CD14-positive monocyte (primary cell): ENCODE measurements at regions not wholly inside any gene's neighbourhood (a gene's known extent, or its start where the extent isn't known, plus 50 kb on each side); places are given as distances from the start of the nearest gene placed in this dataset.

Experiments used
- DNase-seq, 3 donors: peaks; one replicate each; pipeline ENCODE4 v3.0.0-alpha.2; 2011 to 2022
- H2AFZ ChIP-seq: 2 replicates; pipeline ENCODE4 v1.6.0; 2012; ENCODE audit warnings: mild to moderate bottlenecking, low read depth, low read length, inconsistent platforms; ENCODE audit not compliant: insufficient read depth, poor library complexity, severe bottlenecking
- H3K27ac ChIP-seq, 2 donors: 1 replicate in 1 of 2; 2 replicates in 1 of 2; pipeline ENCODE4 v1.5.1; 2012 to 2013; ENCODE audit warnings: low read length in 2 of 2, control low read depth in 1 of 2, inconsistent platforms in 1 of 2, low read depth in 1 of 2, mild to moderate bottlenecking in 1 of 2
- H3K27me3 ChIP-seq, 2 donors: one replicate each; pipeline versions ENCODE4 v1.6.0 to v1.6.1; 2011 to 2013; ENCODE audit warnings: low read length in 2 of 2; ENCODE audit not compliant: control insufficient read depth in 2 of 2, insufficient read depth in 2 of 2
- H3K36me3 ChIP-seq, 2 donors: replicated peaks in 1 of 2; 1 replicate in 1 of 2; 2 replicates in 1 of 2; pipeline versions ENCODE4 v1.5.1 to v1.6.1; 2012 to 2013; ENCODE audit warnings: low read length in 2 of 2, control low read depth in 1 of 2, inconsistent platforms in 1 of 2, mild to moderate bottlenecking in 1 of 2; ENCODE audit not compliant: insufficient read depth in 2 of 2, control insufficient read depth in 1 of 2
- H3K4me1 ChIP-seq, 2 donors: 1 replicate in 1 of 2; 2 replicates in 1 of 2; pipeline versions ENCODE4 v1.5.1 to v1.6.1; 2012 to 2013; ENCODE audit warnings: low read length in 2 of 2, control low read depth in 1 of 2, inconsistent platforms in 1 of 2, mild to moderate bottlenecking in 1 of 2, moderate library complexity in 1 of 2; ENCODE audit not compliant: insufficient read depth in 2 of 2, control insufficient read depth in 1 of 2
- H3K4me2 ChIP-seq: replicated peaks from 2 replicates; pipeline ENCODE3; 2012; ENCODE audit warnings: low read length, moderate library complexity, mild to moderate bottlenecking; ENCODE audit not compliant: poor library complexity, severe bottlenecking; ENCODE audit errors: extremely low read depth
- H3K4me3 ChIP-seq, 3 experiments: fragments of 200-600 bp in 1 of 3; sonication (generic) in 1 of 3; replicated peaks in 1 of 3; 1 replicate in 2 of 3; 2 replicates in 1 of 3; pipeline ENCODE4 v1.5.1; 2011 to 2013; ENCODE audit warnings: low read length in 3 of 3, mild to moderate bottlenecking in 3 of 3, control low read depth in 2 of 3, low read depth in 2 of 3, inconsistent platforms in 1 of 3, moderate library complexity in 1 of 3
- H3K79me2 ChIP-seq: 2 replicates; pipeline ENCODE4 v1.6.0; 2012; ENCODE audit warnings: mild to moderate bottlenecking, control low read depth, inconsistent platforms, low read length, moderate library complexity; ENCODE audit not compliant: insufficient read depth
- H3K9ac ChIP-seq: 2 replicates; pipeline ENCODE4 v1.6.0; 2017; ENCODE audit warnings: low read length, mild to moderate bottlenecking; ENCODE audit not compliant: insufficient read depth, poor library complexity, severe bottlenecking
- H3K9me3 ChIP-seq, 2 donors: replicated peaks in 1 of 2; 1 replicate in 1 of 2; 2 replicates in 1 of 2; pipeline versions ENCODE4 v1.5.1 to v1.6.1; 2012 to 2013; ENCODE audit warnings: low read length in 2 of 2, control low read depth in 1 of 2; ENCODE audit not compliant: control insufficient read depth in 1 of 2, insufficient read depth in 1 of 2
- H4K20me1 ChIP-seq: 2 replicates; pipeline ENCODE4 v1.6.0; 2012; ENCODE audit warnings: mild to moderate bottlenecking, low read length, control low read depth, moderate library complexity; ENCODE audit not compliant: insufficient read depth
- H3K27ac Mint-ChIP-seq, 7 donors: one replicate each; pipeline ENCODE4 v1.8.0; 2020; ENCODE audit warnings: mild to moderate bottlenecking in 7 of 7, mixed read lengths in 7 of 7, moderate library complexity in 6 of 7, inconsistent platforms in 2 of 7
- H3K27me3 Mint-ChIP-seq, 3 donors: one replicate each; pipeline ENCODE4 v1.8.0; 2021 to 2022; ENCODE audit warnings: low read depth in 3 of 3, mild to moderate bottlenecking in 3 of 3, mixed read lengths in 3 of 3, moderate library complexity in 3 of 3, inconsistent platforms in 1 of 3
- H3K36me3 Mint-ChIP-seq, 2 donors: one replicate each; pipeline ENCODE4 v1.8.0; 2020; ENCODE audit warnings: mixed read lengths in 2 of 2, inconsistent platforms in 1 of 2, mild to moderate bottlenecking in 1 of 2
- H3K4me1 Mint-ChIP-seq: one replicate; pipeline ENCODE4 v1.8.0; 2020; ENCODE audit warnings: mild to moderate bottlenecking, mixed read lengths
- H3K4me3 Mint-ChIP-seq, 2 donors: one replicate each; pipeline ENCODE4 v1.8.0; 2020; ENCODE audit warnings: mild to moderate bottlenecking in 2 of 2, mixed read lengths in 2 of 2, moderate library complexity in 1 of 2
- H3K9me3 Mint-ChIP-seq, 7 donors: one replicate each; pipeline ENCODE4 v1.8.0; 2020 to 2022; ENCODE audit warnings: mixed read lengths in 7 of 7, mild to moderate bottlenecking in 6 of 7, moderate library complexity in 6 of 7, inconsistent platforms in 2 of 7
- WGBS: methylation state at CpG from one replicate; pipeline ENCODE4 v1.1.5; 2013; ENCODE audit warnings: missing lambda C conversion rate; ENCODE audit not compliant: insufficient coverage; 5-methylcytosine and 5-hydroxymethylcytosine counted together
- intact Hi-C, 2 donors: fragments of 100-400 bp; cut with micrococcal nuclease; formaldehyde crosslinking; loops; one replicate each; pipeline versions ENCODE4 v1.15.0 to v1.15.1; 2023
- TF ChIP-seq, protein P1 (sequence below): fragments of 200-600 bp; IDR thresholded peaks from one replicate; pipeline ENCODE4 v1.8.0; 2022; ENCODE audit warnings: antibody characterized with exemption, mild to moderate bottlenecking

DNA sequence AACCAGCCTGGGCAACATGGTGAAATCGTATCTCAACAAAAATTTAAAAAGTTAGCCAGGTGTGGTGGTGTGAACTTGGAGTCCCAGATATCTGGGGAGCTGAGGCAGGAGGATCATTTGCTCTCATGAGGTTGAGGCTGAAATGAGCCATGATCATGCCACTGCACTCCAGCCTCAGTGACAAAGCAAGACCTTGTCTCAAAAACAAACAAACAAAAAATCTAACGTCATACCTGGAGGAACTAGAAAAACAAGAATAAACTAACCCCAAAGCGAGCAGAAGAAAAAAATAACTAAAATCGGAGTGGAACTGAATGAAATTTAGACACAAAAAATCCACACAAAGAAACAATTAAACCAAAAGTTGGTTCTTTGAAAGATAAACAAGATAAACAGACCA lies 1885.1 kb downstream of the OLFM4 start:
- Mint-ChIP-seq H3K36me3 (no peaks in the 10 kb centered on the region), H3K9me3 (peaks cover 2 to 19% (median 7%) of the 10 kb centered on the region in 7 donors), H3K4me3 (no peak overlapping the region), H3K27ac (no peak overlapping the region), H3K27me3 (no peaks in the 10 kb centered on the region), H3K4me1 (no peaks in the 10 kb centered on the region)
- TF ChIP-seq, protein P1, sequence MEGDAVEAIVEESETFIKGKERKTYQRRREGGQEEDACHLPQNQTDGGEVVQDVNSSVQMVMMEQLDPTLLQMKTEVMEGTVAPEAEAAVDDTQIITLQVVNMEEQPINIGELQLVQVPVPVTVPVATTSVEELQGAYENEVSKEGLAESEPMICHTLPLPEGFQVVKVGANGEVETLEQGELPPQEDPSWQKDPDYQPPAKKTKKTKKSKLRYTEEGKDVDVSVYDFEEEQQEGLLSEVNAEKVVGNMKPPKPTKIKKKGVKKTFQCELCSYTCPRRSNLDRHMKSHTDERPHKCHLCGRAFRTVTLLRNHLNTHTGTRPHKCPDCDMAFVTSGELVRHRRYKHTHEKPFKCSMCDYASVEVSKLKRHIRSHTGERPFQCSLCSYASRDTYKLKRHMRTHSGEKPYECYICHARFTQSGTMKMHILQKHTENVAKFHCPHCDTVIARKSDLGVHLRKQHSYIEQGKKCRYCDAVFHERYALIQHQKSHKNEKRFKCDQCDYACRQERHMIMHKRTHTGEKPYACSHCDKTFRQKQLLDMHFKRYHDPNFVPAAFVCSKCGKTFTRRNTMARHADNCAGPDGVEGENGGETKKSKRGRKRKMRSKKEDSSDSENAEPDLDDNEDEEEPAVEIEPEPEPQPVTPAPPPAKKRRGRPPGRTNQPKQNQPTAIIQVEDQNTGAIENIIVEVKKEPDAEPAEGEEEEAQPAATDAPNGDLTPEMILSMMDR = no peak
- no peak overlapping the region for H3K4me3 ChIP-seq
- no peak for DNase-seq
- peaks cover 23 to 26% of the 10 kb centered on the region in 2 donors for H3K9me3 ChIP-seq
- no peaks in the 10 kb centered on the region for H3K79me2 ChIP-seq
- no peaks in the 10 kb centered on the region for H4K20me1 ChIP-seq
- no peak overlapping the region for H3K27ac ChIP-seq
- WGBS = 80% methylated on average over 2 of the region's 4 CpGs
- H3K9ac ChIP-seq = no peak overlapping the region
- no peaks in the 10 kb centered on the region for H3K36me3 ChIP-seq
- H3K27me3 ChIP-seq = no peaks in the 10 kb centered on the region
- intact Hi-C loops = no loop called here
- no peaks in the 10 kb centered on the region for H3K4me1 ChIP-seq
- H3K4me2 ChIP-seq = no peak overlapping the region
- no peak overlapping the region for H2AFZ ChIP-seq

- no peak for DNase-seq
- intact Hi-C loops = no loop called here
- H3K9ac ChIP-seq = no peak overlapping the region
- TF ChIP-seq, protein P1 = no peak
- Mint-ChIP-seq H3K4me3 (no peak overlapping the region), H3K4me1 (no peaks in the 10 kb centered on the region), H3K9me3 (peaks cover 0 to 11% (median 4%) of the 10 kb centered on the region in 7 donors), H3K36me3 (no peaks in the 10 kb centered on the region), H3K27me3 (no peaks in the 10 kb centered on the region), H3K27ac (no peak overlapping the region)
- no peaks in the 10 kb centered on the region for H3K36me3 ChIP-seq
- H3K4me2 ChIP-seq = no peak overlapping the region
- H3K9me3 ChIP-seq = peaks cover 0 to 8% of the 10 kb centered on the region in 2 donors
- no peaks in the 10 kb centered on the region for H3K27me3 ChIP-seq
- H3K27ac ChIP-seq = no peak overlapping the region
- H2AFZ ChIP-seq = no peak overlapping the region
- no peaks in the 10 kb centered on the region for H3K4me1 ChIP-seq
- no peaks in the 10 kb centered on the region for H3K79me2 ChIP-seq
- H4K20me1 ChIP-seq = no peaks in the 10 kb centered on the region
- H3K4me3 ChIP-seq = no peak overlapping the region
Observed at GRCh38 chr13:54927538-54927937, 1898.9 kb downstream of the OLFM4 start.
